ENCODE measurements at regions not wholly inside any gene's neighbourhood (a gene's known extent, or its start where the extent isn't known, plus 50 kb on each side); places are given as distances from the start of the nearest gene placed in this dataset.
A peak's percentile ranks its signal among the peaks of the same experiment; 100 is the strongest.

GRCh38 chr13:30126903-30127428, 180.4 kb downstream of the KATNAL1 start:
- DNase-seq (ENCODE audit: low read depth in 2 of 2) = no peak

DNA sequence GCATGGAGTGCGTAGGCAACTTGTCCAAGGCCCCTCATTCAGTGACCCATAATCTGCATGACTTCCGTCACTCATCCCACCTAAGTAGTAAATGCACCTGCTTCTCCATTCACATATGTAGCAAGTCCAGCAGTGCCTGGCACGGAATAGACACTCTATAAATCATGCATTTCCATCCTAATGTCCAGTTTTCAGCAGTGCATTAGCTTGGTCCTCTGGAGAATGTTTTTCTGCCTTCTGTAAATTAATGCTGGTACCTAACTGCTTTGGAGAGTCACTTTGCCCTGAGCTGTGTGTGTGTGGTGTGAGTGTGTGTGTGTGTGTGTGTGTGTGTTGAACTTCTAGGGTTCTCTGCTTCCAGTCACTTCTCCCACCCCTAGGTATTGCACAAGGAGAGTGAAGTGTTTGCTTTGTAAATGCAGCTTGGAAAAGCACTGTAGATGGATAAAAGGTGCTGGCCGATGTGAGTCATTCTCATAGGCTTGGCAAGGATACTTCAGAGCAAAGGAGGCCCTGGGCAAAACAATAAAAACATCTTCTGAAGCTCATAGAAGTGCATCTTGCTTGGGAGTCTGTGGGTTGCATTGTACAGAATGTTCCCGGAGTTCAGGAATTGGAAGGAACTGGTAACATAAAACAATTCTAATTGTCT, 181.8 kb downstream of the KATNAL1 start:
- DNase-seq (ENCODE audit: low read depth in 2 of 2) = peak; percentile 58 to 62

- DNase-seq (ENCODE audit: low read depth in 2 of 2) = no peak
Observed at GRCh38 chr13:30124131-30124768, 183.1 kb downstream of the KATNAL1 start.

- DNase-seq (ENCODE audit: low read depth in 2 of 2) = no peak
Observed at GRCh38 chr13:30123575-30123974, 183.8 kb downstream of the KATNAL1 start.

GRCh38 chr13:30121666-30122065, 185.7 kb downstream of the KATNAL1 start:
- no peak for DNase-seq (ENCODE audit: low read depth in 2 of 2)

DNA sequence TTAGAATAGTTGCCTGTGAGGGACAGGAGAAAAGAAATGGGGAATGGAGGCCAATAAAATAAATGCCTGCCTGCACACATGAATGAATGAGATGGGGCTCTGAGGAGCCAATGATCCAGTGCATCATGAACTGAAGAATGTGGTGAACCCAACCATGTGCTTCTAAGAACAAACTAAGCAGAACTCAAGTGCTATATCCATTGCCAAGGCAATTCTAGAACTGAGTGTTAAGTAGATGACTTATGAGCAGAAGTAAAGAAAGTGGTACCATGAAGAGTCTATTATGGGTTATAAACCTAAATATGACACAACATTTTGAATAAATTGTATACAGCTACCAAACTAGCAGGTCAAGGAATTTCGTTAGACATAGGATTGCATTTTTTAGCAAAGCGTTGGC, 186.1 kb downstream of the KATNAL1 start:
- no peak for DNase-seq (ENCODE audit: low read depth in 2 of 2)

DNA sequence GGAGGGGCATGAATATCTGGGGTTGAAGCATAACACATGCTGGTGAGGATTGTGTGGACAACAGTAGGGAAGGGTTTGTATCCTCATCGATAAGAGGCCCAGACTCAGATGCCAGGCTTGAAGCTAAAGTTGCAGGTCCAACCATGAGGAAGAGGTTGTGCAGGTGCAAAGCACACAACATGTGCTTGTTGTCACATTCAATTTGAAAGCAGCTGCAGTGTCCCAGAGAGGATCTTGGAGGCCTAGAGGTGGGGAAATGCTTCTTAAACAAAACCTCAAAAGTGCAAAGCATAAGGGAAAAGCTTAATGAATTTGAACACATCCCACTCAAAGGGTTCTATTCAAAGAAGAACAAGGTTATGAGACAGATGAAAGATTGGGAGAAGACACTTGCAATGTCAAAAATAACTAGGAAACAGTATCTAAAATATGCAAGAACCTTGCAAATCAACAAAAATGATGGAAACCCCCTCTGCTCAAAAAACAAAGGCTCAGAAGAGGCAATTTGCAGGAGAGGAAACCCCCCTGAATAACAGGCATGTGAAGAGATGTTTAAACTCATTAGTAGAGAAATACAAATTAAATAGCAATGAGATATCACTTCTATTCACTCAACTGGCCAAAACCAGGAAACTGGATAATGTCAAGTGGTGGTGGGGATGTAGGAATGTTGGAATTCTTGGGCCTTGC, 187.1 kb downstream of the KATNAL1 start:
- DNase-seq (ENCODE audit: low read depth in 2 of 2) = no peak

GRCh38 chr13:30119476-30119875, 187.9 kb downstream of the KATNAL1 start:
- peak; percentile 67 to 68 for DNase-seq (ENCODE audit: low read depth in 2 of 2)

DNA sequence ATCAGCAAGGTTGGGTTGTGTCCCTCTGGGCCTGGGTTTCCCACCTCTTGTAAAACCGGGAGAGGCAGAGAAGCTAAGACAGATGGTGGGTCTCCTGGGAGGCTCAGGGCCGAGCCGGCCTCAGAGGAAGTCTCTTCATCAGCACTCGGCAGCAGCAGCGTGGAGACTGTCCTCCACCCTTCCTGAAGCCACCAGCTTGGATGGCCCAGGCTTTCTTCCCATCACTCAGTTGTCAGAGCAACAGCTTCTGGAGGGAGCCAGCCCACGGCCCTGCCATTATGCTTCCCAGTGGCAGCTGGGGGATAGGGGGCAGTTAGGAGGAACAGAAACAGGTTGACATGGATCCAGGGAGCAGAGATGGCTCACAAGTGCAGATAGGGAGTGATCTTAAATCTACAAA, 191.0 kb downstream of the KATNAL1 start:
- no peak for DNase-seq (ENCODE audit: low read depth in 2 of 2)

GRCh38 chr13:30115257-30115600, 192.1 kb downstream of the KATNAL1 start:
- no peak for DNase-seq (ENCODE audit: low read depth in 2 of 2)

DNA sequence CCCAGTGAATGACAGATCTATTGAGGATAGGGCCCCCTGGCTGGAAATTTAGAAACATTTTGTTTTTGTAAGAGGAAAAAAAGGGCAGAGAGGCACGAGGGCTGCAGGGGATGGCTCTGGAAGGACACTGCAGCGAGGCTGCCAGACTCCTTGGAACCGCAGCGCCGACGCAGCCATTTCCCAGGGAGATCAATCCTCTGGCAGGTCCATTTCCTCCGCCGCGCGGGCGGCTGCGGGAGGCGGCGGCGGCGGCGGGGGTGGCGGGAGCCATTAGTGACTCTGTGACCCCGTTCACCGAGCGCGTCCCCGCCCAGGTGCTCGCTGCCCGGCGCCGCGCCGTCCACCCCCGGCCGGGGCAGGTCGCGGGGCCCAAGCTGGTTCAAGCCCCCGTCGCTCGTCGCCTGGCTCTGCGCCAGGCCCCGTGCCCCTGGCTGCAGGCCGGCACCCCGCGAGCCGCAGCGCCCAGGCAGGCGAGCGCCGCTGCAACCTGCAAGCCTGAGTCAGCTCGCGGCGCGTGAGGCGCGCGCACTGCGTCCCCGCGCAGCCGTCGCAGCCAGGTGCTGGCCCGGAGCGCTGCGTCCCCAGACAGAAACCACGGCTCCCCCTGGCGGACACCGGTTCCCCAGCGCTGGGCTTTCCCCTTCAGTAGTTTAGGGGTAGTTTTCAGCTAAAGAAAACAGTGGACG, 192.6 kb downstream of the KATNAL1 start:
- DNase-seq (ENCODE audit: low read depth in 2 of 2) = peak; percentile 24 to 44

- no peak for DNase-seq (ENCODE audit: low read depth in 2 of 2)
Observed at GRCh38 chr13:30113983-30114570, 193.3 kb downstream of the KATNAL1 start.

- no peak for DNase-seq (ENCODE audit: low read depth in 2 of 2)
Observed at GRCh38 chr13:30113551-30113950, 193.8 kb downstream of the KATNAL1 start.

DNA sequence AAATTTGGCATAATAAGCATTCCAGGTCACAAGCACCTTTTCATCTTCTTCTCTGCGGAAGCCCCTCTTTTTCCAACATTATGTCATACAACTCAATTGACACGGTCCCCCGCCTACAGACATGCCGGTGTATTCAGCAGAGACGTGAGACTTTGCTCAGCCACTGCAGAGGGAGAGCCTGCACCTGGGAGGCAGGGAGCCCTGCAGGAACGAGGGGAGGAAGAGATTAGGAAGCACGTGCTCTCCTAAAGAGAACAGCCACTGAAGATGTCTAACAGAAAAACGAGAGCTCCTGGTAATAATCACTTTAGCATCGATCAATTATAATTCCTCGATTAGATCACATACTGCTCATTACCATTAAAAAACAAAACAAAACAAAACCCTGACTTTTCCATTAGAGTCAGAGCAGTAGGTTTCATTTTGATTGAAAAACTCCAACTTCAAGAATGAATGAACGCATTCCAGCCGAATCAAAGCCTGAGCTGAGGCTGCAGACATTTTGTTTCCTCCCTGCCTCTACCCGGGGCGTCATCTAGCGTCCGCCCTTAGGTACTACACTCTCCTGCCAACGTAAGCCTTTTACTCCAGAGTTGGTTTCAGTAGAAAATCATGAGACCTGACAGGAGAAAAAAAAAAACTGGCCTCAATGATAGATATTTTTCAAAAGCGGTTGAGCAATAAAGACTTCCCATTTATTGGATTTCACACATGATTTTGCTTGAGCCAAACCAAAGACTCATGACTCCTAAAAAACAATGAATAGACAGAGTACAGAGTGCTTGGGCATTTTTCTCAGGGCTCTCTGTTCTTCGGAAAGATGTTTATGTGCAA, 194.5 kb downstream of the KATNAL1 start:
- peak; percentile 69 to 73 for DNase-seq (ENCODE audit: low read depth in 2 of 2)

- DNase-seq (ENCODE audit: low read depth in 2 of 2) = no peak
Observed at GRCh38 chr13:30111810-30112209, 195.5 kb downstream of the KATNAL1 start.

DNA sequence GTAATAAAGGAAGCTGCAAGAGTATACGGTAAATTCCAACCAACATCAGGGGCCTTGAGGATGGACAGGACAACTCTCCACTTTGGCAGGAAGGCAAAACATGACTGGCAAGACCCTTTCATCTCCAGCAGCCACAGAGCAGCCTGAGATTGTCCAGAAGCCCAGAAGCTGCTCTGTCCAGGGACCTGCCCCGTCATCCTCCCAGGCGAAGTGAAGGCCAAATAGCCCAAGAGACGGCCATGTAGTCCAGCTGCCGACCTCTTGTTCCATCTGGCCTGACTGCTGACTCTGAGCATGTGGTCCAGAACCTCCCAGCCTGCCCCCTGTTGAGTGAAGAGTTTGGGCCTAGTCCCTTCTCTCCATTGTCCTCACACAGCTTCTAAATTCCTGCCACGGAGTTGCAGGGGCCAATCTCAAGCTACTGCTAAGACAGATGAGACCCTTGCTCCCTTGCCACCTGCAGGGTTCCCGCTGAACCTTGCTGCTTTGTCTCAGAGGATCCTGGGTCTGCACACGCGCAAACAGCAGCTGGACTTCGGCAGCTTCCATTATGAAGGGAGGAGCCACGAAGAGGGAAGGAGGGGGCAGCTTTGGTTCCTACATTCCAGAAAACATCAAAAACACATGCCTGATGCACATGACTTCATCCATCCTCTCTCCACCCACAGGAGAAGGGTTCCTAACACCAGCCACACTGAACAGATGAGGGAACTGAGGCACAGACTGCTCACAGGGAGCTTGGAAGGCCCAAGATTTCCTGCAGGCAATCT, 196.9 kb downstream of the KATNAL1 start:
- no peak for DNase-seq (ENCODE audit: low read depth in 2 of 2)

- no peak for DNase-seq (ENCODE audit: low read depth in 2 of 2)
Observed at GRCh38 chr13:30109471-30110135, 197.7 kb downstream of the KATNAL1 start.

DNA sequence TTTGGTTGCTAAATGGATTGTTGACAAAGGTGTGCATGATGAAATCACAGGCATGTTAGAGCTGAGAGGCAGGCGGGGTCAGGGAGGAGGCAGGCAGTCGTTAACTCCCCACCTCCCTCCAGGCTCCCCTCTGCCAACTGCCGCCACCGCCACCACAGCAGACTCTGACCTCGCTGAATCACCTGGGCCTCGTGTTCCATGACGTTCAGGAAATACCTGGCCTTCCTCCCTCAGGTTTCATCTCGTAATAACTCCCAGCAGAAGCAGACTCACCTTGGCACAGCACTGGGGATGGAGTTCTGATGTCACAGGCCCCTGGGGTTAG, 198.5 kb downstream of the KATNAL1 start:
- no peak for DNase-seq (ENCODE audit: low read depth in 2 of 2)

- no peak for DNase-seq (ENCODE audit: low read depth in 2 of 2)
Observed at GRCh38 chr13:30108216-30108912, 199.0 kb downstream of the KATNAL1 start.

All from fibroblast of skin of left biceps (primary cell).